ENCODE measurements at regions not wholly inside any gene's neighbourhood (a gene's known extent, or its start where the extent isn't known, plus 50 kb on each side); places are given as distances from the start of the nearest gene placed in this dataset.

GRCh38 chr3:176058856-176059255 is 1138.4 kb downstream of the TBL1XR1 start:
- ATAC-seq (no peak), DNase-seq (ENCODE audit: extremely low read depth in 1 of 4, low spot score in 3 of 4) (no peak), FAIRE-seq (no peak)
- H3K9me1 ChIP-seq (ENCODE audit: control insufficient read depth, insufficient read depth, low read length), result no peaks in the 10 kb centered on the region
- ChIA-PET POLR2A (no interaction called here), CTCF (ENCODE audit: low intra/inter-chr PET ratio) (no interaction called here)
- in situ Hi-C loops (cut with MboI) (no loop called here), intact Hi-C loops (cut with micrococcal nuclease) (no loop called here)
- H3K9me3 ChIP-seq (replicated peaks; ENCODE audit: control insufficient read depth, insufficient read depth, low read depth, low read length), result no peaks in the 10 kb centered on the region
- no peak overlapping the region for H3K4me3 ChIP-seq
- no peak overlapping the region for H3K9ac ChIP-seq (ENCODE audit: insufficient read depth in 1 of 2, low read depth in 2 of 2, low read length in 2 of 2)
- no peak overlapping the region for H3K27ac ChIP-seq (ENCODE audit: extremely low read depth, low read depth, low read length)
- no peaks in the 10 kb centered on the region for H3K36me3 ChIP-seq (ENCODE audit: control insufficient read depth, insufficient read depth, low read length)
- no TSS peak for BruUV-seq (replicated peaks)
- no peaks in the 10 kb centered on the region for H3K4me1 ChIP-seq (replicated peaks in 1 of 2; ENCODE audit: control insufficient read depth in 2 of 2, insufficient read depth in 2 of 2, low read length in 2 of 2)
- no peak overlapping the region for H2AFZ ChIP-seq (ENCODE audit: low read depth, low read length)
- TF ChIP-seq CEBPG (CRISPR knock-in tag; IDR thresholded peaks at IDR 0.05), result no peak
- peak in 1 of 2 experiments; percentile 78; a peak in 3 of 4 replicates for TF ChIP-seq CEBPG (tag; conservative IDR thresholded peaks at IDR 0.05 in 1 of 2, IDR thresholded peaks at IDR 0.05 in 1 of 2)
- TF ChIP-seq CBX1 (IDR thresholded peaks at IDR 0.05; ENCODE audit: low read depth), result no peak
- TF ChIP-seq CEBPB (tag; IDR thresholded peaks at IDR 0.05), result peak; percentile 42
- TF ChIP-seq MITF (IDR thresholded peaks at IDR 0.05), result no peak
- peak; percentile 47; the same call in 1 of the 2 replicates for TF ChIP-seq ATF3 (IDR thresholded peaks at IDR 0.05)
- no peak for TF ChIP-seq ATF3 (CRISPR knock-in tag; conservative IDR thresholded peaks at IDR 0.05)
- H3K79me2 ChIP-seq (ENCODE audit: control insufficient read depth, insufficient read depth, low read length), result no peaks in the 10 kb centered on the region
- no peak overlapping the region for H3K4me2 ChIP-seq (ENCODE audit: insufficient read depth, low read length)
- no peaks in the 10 kb centered on the region for H3K27me3 ChIP-seq (ENCODE audit: control insufficient read depth in 2 of 2, insufficient read depth in 2 of 2, low read length in 2 of 2)
- no peaks in the 10 kb centered on the region for H4K20me1 ChIP-seq (replicated peaks; ENCODE audit: control insufficient read depth, insufficient read depth, low read length)

Measured in K562 (cell line).